H9 (cell line): ENCODE measurements at regions not wholly inside any gene's neighbourhood (a gene's known extent, or its start where the extent isn't known, plus 50 kb on each side); places are given as distances from the start of the nearest gene placed in this dataset.

Experiments used
- DNase-seq: peaks from one replicate; pipeline ENCODE4 v3.0.0-alpha.2; 2017
- H2AFZ ChIP-seq: one replicate; pipeline ENCODE4 v1.6.1; 2013; ENCODE audit warnings: mild to moderate bottlenecking, low read length, control low read depth, moderate library complexity
- H2AK5ac ChIP-seq: 2 replicates; pipeline ENCODE4 v1.6.1; 2013; ENCODE audit warnings: low read length, control low read depth, mixed read lengths; ENCODE audit not compliant: insufficient read length
- H2BK120ac ChIP-seq: one replicate; pipeline ENCODE4 v1.6.1; 2013; ENCODE audit warnings: low read depth, mild to moderate bottlenecking, low read length, control low read depth, inconsistent platforms; ENCODE audit not compliant: poor library complexity, severe bottlenecking
- H2BK12ac ChIP-seq: 2 replicates; pipeline ENCODE4 v1.6.1; 2013; ENCODE audit warnings: low read length, control low read depth, mixed read lengths, low read depth; ENCODE audit not compliant: insufficient read length
- H2BK15ac ChIP-seq: 2 replicates; pipeline ENCODE4 v1.6.1; 2013; ENCODE audit warnings: low read depth, low read length, control low read depth
- H2BK20ac ChIP-seq: one replicate; pipeline ENCODE4 v1.6.1; 2013; ENCODE audit warnings: low read depth, mild to moderate bottlenecking, low read length, control low read depth, inconsistent platforms; ENCODE audit not compliant: poor library complexity, severe bottlenecking
- H2BK5ac ChIP-seq: 2 replicates; pipeline ENCODE4 v1.6.1; 2013; ENCODE audit warnings: low read length, control low read depth, mixed read lengths; ENCODE audit not compliant: insufficient read length
- H3K14ac ChIP-seq: 2 replicates; pipeline ENCODE4 v1.6.1; 2013; ENCODE audit warnings: low read length, control low read depth; ENCODE audit not compliant: insufficient read depth
- H3K18ac ChIP-seq: 2 replicates; pipeline ENCODE4 v1.6.1; 2013; ENCODE audit warnings: low read depth, mild to moderate bottlenecking, mixed read lengths, low read length, control low read depth; ENCODE audit not compliant: insufficient read length
- H3K23ac ChIP-seq: 2 replicates; pipeline ENCODE4 v1.6.1; 2013; ENCODE audit warnings: low read length, control low read depth, mixed read lengths, low read depth; ENCODE audit not compliant: insufficient read length
- H3K23me2 ChIP-seq: 2 replicates; pipeline ENCODE4 v1.6.1; 2013; ENCODE audit warnings: low read depth, mild to moderate bottlenecking, mixed read lengths, low read length, control low read depth; ENCODE audit not compliant: insufficient read length, poor library complexity, severe bottlenecking
- H3K27ac ChIP-seq: 2 replicates; pipeline ENCODE4 v1.5.1; 2013; ENCODE audit warnings: low read length, control low read depth, mixed read lengths, low read depth; ENCODE audit not compliant: insufficient read length
- H3K27me3 ChIP-seq: 2 replicates; pipeline ENCODE4 v1.6.1; 2013; ENCODE audit warnings: low read length, control low read depth, inconsistent platforms; ENCODE audit not compliant: insufficient read depth
- H3K4ac ChIP-seq: 2 replicates; pipeline ENCODE4 v1.6.1; 2013; ENCODE audit warnings: low read depth, mild to moderate bottlenecking, control low read depth, inconsistent platforms, low read length, moderate library complexity
- H3K4me1 ChIP-seq: 2 replicates; pipeline ENCODE4 v1.6.1; 2013; ENCODE audit warnings: low read length, control low read depth, inconsistent platforms; ENCODE audit not compliant: insufficient read depth
- H3K4me2 ChIP-seq: 2 replicates; pipeline ENCODE4 v1.6.1; 2013; ENCODE audit warnings: low read length, control low read depth, mixed read lengths; ENCODE audit not compliant: insufficient read length, insufficient read depth
- H3K56ac ChIP-seq: 2 replicates; pipeline ENCODE4 v1.6.1; 2013; ENCODE audit warnings: low read depth, mild to moderate bottlenecking, mixed read lengths, low read length, control low read depth; ENCODE audit not compliant: insufficient read length
- H3K79me1 ChIP-seq: 2 replicates; pipeline ENCODE4 v1.6.1; 2013; ENCODE audit warnings: low read depth, mild to moderate bottlenecking, moderate library complexity, low read length, control low read depth, inconsistent platforms; ENCODE audit not compliant: insufficient read depth, poor library complexity, severe bottlenecking
- H3K79me2 ChIP-seq: 2 replicates; pipeline ENCODE4 v1.6.1; 2013; ENCODE audit warnings: low read length, control low read depth, inconsistent platforms; ENCODE audit not compliant: insufficient read depth
- H3K9ac ChIP-seq: 2 replicates; pipeline ENCODE4 v1.6.1; 2013; ENCODE audit warnings: low read length, control low read depth, mixed read lengths; ENCODE audit not compliant: insufficient read length; ENCODE audit errors: extremely low read depth
- H3K9me3 ChIP-seq: one replicate; pipeline ENCODE4 v1.6.1; 2013; ENCODE audit warnings: low read depth, low read length, inconsistent platforms; ENCODE audit not compliant: control insufficient read depth
- H3T11ph ChIP-seq: one replicate; pipeline ENCODE4 v1.6.1; 2013; ENCODE audit warnings: mild to moderate bottlenecking, low read length, control low read depth, inconsistent platforms
- H4K20me1 ChIP-seq: one replicate; pipeline ENCODE4 v1.6.1; 2013; ENCODE audit not compliant: control insufficient read depth, insufficient read length, insufficient read depth
- H4K5ac ChIP-seq: 2 replicates; pipeline ENCODE4 v1.6.1; 2013; ENCODE audit warnings: low read depth, mild to moderate bottlenecking, mixed read lengths, low read length, control low read depth; ENCODE audit not compliant: insufficient read length
- H4K8ac ChIP-seq: replicated peaks from 2 replicates; pipeline ENCODE4 v1.6.1; 2013; ENCODE audit warnings: low read length, control low read depth, mixed read lengths, low read depth; ENCODE audit not compliant: insufficient read length
- H4K91ac ChIP-seq: 2 replicates; pipeline ENCODE4 v1.6.1; 2013; ENCODE audit warnings: low read depth, mild to moderate bottlenecking, moderate library complexity, mixed read lengths, low read length, control low read depth; ENCODE audit not compliant: insufficient read length
- H3K27ac Mint-ChIP-seq, 3 experiments: 2 replicates in 2 of 3; 3 replicates in 1 of 3; pipeline ENCODE4 v1.8.0; 2020 to 2021; ENCODE audit warnings: mixed read lengths in 3 of 3, mild to moderate bottlenecking in 1 of 3, moderate library complexity in 1 of 3
- H3K27me3 Mint-ChIP-seq: 2 replicates; pipeline ENCODE4 v1.8.0; 2021; ENCODE audit warnings: low read depth, mild to moderate bottlenecking, moderate library complexity, mixed read lengths
- H3K36me3 Mint-ChIP-seq, 3 experiments: 2 replicates in 2 of 3; 3 replicates in 1 of 3; pipeline ENCODE4 v1.8.0; 2020 to 2021; ENCODE audit warnings: low read depth in 3 of 3, mixed read lengths in 3 of 3; ENCODE audit not compliant: insufficient read depth in 1 of 3
- H3K4me1 Mint-ChIP-seq, 2 experiments: 2 replicates each; pipeline ENCODE4 v1.8.0; 2020; ENCODE audit warnings: mixed read lengths in 2 of 2
- H3K4me3 Mint-ChIP-seq, 2 experiments: 2 replicates in 1 of 2; 3 replicates in 1 of 2; pipeline ENCODE4 v1.8.0; 2020 to 2021; ENCODE audit warnings: mild to moderate bottlenecking in 2 of 2, mixed read lengths in 2 of 2, moderate library complexity in 1 of 2
- H3K9me3 Mint-ChIP-seq, 2 experiments: 2 replicates in 1 of 2; 3 replicates in 1 of 2; pipeline ENCODE4 v1.8.0; 2020; ENCODE audit warnings: mild to moderate bottlenecking in 2 of 2, mixed read lengths in 2 of 2, moderate library complexity in 1 of 2
- WGBS: extraction: QIAGEN DNeasy Blood & Tissue Kit; methylation state at CpG from one replicate; pipeline ENCODE4 v1.1.7; 2013; ENCODE audit warnings: missing lambda C conversion rate, low lambda C conversion rate, mixed read lengths; ENCODE audit not compliant: insufficient read length; ENCODE audit errors: extremely low coverage; 5-methylcytosine and 5-hydroxymethylcytosine counted together
- TF ChIP-seq, protein P1 (sequence below): fragments of 200-600 bp; sonication (generic); conservative IDR thresholded peaks from 3 replicates; pipeline ENCODE4 v1.8.0; 2021; ENCODE audit warnings: antibody characterized with exemption, mild to moderate bottlenecking

DNA sequence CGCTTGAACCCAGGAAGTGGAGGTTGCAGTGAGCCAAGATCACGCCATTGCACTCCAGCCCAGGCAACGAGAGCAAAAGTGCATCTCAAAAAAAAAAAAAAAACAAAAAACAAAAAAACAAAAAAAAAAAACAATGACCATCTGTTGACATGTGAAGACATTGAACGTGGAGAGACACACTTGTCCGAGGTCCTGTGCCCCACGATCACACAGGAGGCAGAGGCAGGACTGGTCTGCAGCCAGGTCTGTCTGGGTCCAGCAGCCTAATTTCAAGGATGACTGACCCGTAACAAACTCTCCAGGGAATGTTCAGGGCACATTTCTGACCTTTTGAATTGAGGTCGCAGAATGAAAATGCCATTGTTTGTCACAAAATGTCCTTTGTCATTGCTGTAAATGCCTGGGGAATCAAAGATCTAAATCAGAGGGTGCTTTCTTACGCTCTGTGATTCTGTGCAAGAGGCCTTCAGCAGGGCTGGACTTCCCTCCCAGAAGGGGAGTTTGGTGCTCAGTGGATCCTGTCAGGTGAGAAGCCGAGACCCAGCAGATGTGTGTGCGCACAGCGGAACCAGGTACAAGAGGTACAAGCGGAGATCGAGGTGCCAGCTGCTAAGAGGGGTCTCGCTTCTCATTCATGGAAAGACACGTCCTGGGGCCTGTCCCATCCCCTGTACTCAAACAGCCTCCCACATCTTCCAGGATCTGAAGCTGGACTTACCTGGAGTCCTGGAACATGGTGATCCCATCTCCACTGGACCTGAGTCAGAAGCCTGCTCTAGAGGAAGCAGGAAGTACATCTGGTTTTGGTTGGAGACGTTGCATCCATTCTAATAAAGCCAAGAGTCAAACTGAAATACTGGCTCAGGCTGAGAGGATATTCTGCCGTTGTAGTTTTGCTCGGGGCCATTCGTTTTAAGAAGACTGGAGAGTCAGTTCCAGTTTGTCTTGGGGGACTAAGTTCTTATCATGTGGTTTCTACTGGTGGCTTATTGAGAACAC lies 95.8 kb downstream of the IRF8 start:
- no peaks in the 10 kb centered on the region for H3K79me1 ChIP-seq
- TF ChIP-seq, protein P1, sequence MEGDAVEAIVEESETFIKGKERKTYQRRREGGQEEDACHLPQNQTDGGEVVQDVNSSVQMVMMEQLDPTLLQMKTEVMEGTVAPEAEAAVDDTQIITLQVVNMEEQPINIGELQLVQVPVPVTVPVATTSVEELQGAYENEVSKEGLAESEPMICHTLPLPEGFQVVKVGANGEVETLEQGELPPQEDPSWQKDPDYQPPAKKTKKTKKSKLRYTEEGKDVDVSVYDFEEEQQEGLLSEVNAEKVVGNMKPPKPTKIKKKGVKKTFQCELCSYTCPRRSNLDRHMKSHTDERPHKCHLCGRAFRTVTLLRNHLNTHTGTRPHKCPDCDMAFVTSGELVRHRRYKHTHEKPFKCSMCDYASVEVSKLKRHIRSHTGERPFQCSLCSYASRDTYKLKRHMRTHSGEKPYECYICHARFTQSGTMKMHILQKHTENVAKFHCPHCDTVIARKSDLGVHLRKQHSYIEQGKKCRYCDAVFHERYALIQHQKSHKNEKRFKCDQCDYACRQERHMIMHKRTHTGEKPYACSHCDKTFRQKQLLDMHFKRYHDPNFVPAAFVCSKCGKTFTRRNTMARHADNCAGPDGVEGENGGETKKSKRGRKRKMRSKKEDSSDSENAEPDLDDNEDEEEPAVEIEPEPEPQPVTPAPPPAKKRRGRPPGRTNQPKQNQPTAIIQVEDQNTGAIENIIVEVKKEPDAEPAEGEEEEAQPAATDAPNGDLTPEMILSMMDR, result no peak
- H2BK5ac ChIP-seq, result no peak overlapping the region
- no peak overlapping the region for H3K27ac ChIP-seq
- no peak overlapping the region for H2AK5ac ChIP-seq
- H3K4me3 Mint-ChIP-seq, result no peak overlapping the region
- no peak overlapping the region for H4K5ac ChIP-seq
- H3K9me3 Mint-ChIP-seq, result no peaks in the 10 kb centered on the region; a peak in 1 of 5 replicates
- no peaks in the 10 kb centered on the region for H3K27me3 ChIP-seq
- no CpG with 5 or more reads among the region's 20 CpGs for WGBS
- H3K56ac ChIP-seq, result no peak overlapping the region
- H2BK20ac ChIP-seq, result no peak overlapping the region
- H3K23me2 ChIP-seq, result no peaks in the 10 kb centered on the region
- no peaks in the 10 kb centered on the region for H3K36me3 Mint-ChIP-seq
- H3K4ac ChIP-seq, result no peak overlapping the region
- no peak overlapping the region for H2BK12ac ChIP-seq
- no peaks in the 10 kb centered on the region for H3K4me1 ChIP-seq
- no peaks in the 10 kb centered on the region for H4K20me1 ChIP-seq
- peaks cover 15% of the 10 kb centered on the region for H3K27me3 Mint-ChIP-seq
- H3K27ac Mint-ChIP-seq, result peak overlapping the region in 1 of 3 experiments; percentile 41; a peak in 1 of 7 replicates
- H3K4me2 ChIP-seq, result no peak overlapping the region
- H2BK120ac ChIP-seq, result no peak overlapping the region
- H3T11ph ChIP-seq, result no peak overlapping the region
- no peak for DNase-seq
- H4K91ac ChIP-seq, result no peak overlapping the region
- H3K14ac ChIP-seq, result no peak overlapping the region
- no peak overlapping the region for H4K8ac ChIP-seq
- no peak overlapping the region for H3K9ac ChIP-seq
- no peaks in the 10 kb centered on the region for H3K9me3 ChIP-seq
- no peaks in the 10 kb centered on the region for H3K79me2 ChIP-seq
- H3K4me1 Mint-ChIP-seq, result peaks cover 5 to 11% of the 10 kb centered on the region in 2 experiments
- no peak overlapping the region for H3K23ac ChIP-seq
- H2BK15ac ChIP-seq, result no peak overlapping the region
- no peak overlapping the region for H3K18ac ChIP-seq
- H2AFZ ChIP-seq, result no peak overlapping the region
